PC-3 (cell line): ENCODE measurements at regions not wholly inside any gene's neighbourhood (a gene's known extent, or its start where the extent isn't known, plus 50 kb on each side); places are given as distances from the start of the nearest gene placed in this dataset.
"Not testable (repeated sequence)": the region's sequence is repeated elsewhere in the genome, so short reads cannot be mapped to it uniquely, and the experiment has no call there.

ENCODE experiments used
- ATAC-seq: fragments of 200-7000 bp; cut with Tn5 transposase; 2 replicates; pipeline ENCODE4 v1.9.1; 2020; ENCODE audit warnings: mild to moderate bottlenecking, moderate library complexity
- BruUV-seq: library from RNA; stranded (reverse); fragments of 400-500 nt; replicated peaks from 2 replicates; lab custom pipeline; 2021; lab: Mats Ljungman, UMichigan
- CTCF ChIA-PET: fragments of 300-600 bp; sonication (Branson Sonifier 250); formaldehyde crosslinking; loops from one replicate; lab custom pipeline; 2022; ENCODE audit warnings: antibody characterized with exemption; lab: Charles Lee
- POLR2A ChIA-PET: fragments of 300-600 bp; sonication (Branson Sonifier 250); formaldehyde crosslinking; loops from one replicate; lab custom pipeline; 2022; ENCODE audit warnings: antibody characterized with exemption; ENCODE audit not compliant: unreplicated experiment; lab: Charles Lee
- DNase-seq: peaks from one replicate; pipeline ENCODE4 v3.0.0-alpha.2; 2015
- H2AFZ ChIP-seq: fragments of 300-600 bp; sonication (generic); 2 replicates; pipeline ENCODE4 v1.6.0; 2016; ENCODE audit warnings: antibody characterized with exemption, low read length
- H3F3A ChIP-seq: fragments of 300-600 bp; sonication (generic); one replicate; pipeline ENCODE4 v1.6.0; 2017; ENCODE audit warnings: antibody characterized with exemption, low read length, control low read depth, mild to moderate bottlenecking; ENCODE audit not compliant: unreplicated experiment
- H3K27ac ChIP-seq: fragments of 300-600 bp; sonication (generic); 2 replicates; pipeline ENCODE4 v1.5.1; 2016; ENCODE audit warnings: mild to moderate bottlenecking, low read length
- H3K27me3 ChIP-seq: fragments of 300-600 bp; sonication (generic); 2 replicates; pipeline ENCODE4 v1.6.1; 2016; ENCODE audit warnings: low read length, mixed read lengths
- H3K36me3 ChIP-seq: fragments of 300-600 bp; sonication (generic); 2 replicates; pipeline ENCODE4 v1.6.1; 2016; ENCODE audit warnings: low read depth, mixed run types, low read length, mixed read lengths
- H3K4me1 ChIP-seq: fragments of 300-600 bp; sonication (generic); 2 replicates; pipeline ENCODE4 v1.5.1; 2016; ENCODE audit warnings: low read length; ENCODE audit not compliant: insufficient read depth
- H3K4me2 ChIP-seq: fragments of 300-600 bp; sonication (generic); 2 replicates; pipeline ENCODE4 v1.6.0; 2016; ENCODE audit warnings: low read length
- H3K4me3 ChIP-seq: fragments of 300-600 bp; sonication (generic); 2 replicates; pipeline ENCODE4 v1.5.1; 2016; ENCODE audit warnings: mild to moderate bottlenecking, low read length, mixed read lengths
- H3K79me2 ChIP-seq: fragments of 300-600 bp; sonication (generic); 2 replicates; pipeline ENCODE4 v1.6.1; 2017; ENCODE audit warnings: low read length, mixed read lengths
- H3K9ac ChIP-seq: fragments of 300-600 bp; sonication (generic); 2 replicates; pipeline ENCODE4 v1.6.0; 2016; ENCODE audit warnings: mild to moderate bottlenecking, low read length
- H3K9me2 ChIP-seq: fragments of 300-600 bp; sonication (generic); replicated peaks from 2 replicates; pipeline ENCODE4 v1.6.1; 2016; ENCODE audit warnings: mixed run types, low read length, mixed read lengths
- H3K9me3 ChIP-seq: fragments of 300-600 bp; sonication (generic); 2 replicates; pipeline ENCODE4 v1.6.1; 2016; ENCODE audit warnings: low read length, mixed read lengths
- H4K20me1 ChIP-seq: fragments of 300-600 bp; sonication (generic); 2 replicates; pipeline ENCODE4 v1.6.1; 2016; ENCODE audit warnings: low read length, mixed read lengths
- CTCF ChIP-seq: fragments of 300-600 bp; sonication (generic); conservative IDR thresholded peaks from 2 replicates; pipeline ENCODE4 v1.5.1; 2017; ENCODE audit warnings: antibody characterized with exemption, low read depth, mild to moderate bottlenecking, low read length
- EZH2 ChIP-seq: fragments of 300-600 bp; sonication (generic); IDR thresholded peaks from one replicate; pipeline ENCODE4 v1.6.1; 2017; ENCODE audit warnings: antibody characterized with exemption, mild to moderate bottlenecking, low read length; ENCODE audit not compliant: unreplicated experiment
- EZH2phosphoT487 ChIP-seq: fragments of 300-600 bp; sonication (generic); IDR thresholded peaks from 2 replicates; pipeline ENCODE4 v1.6.1; 2018; ENCODE audit warnings: mild to moderate bottlenecking, antibody characterized with exemption, low read length, borderline replicate concordance
- intact Hi-C: fragments of 100-400 bp; cut with micrococcal nuclease; formaldehyde crosslinking; loops from 2 replicates; pipeline ENCODE4 v1.9.0; 2023

- DNase-seq (no peak), ATAC-seq (no peak)
- Histone ChIP-seq H3K79me2 (no peaks in the 10 kb centered on the region), H2AFZ (no peak overlapping the region), H3K9me3 (no peaks in the 10 kb centered on the region), H3K9me2 (no peaks in the 10 kb centered on the region), H3K4me3 (no peak overlapping the region), H3F3A (no peaks in the 10 kb centered on the region), H3K27me3 (peaks cover 32% of the 10 kb centered on the region), H3K36me3 (no peaks in the 10 kb centered on the region), H3K4me2 (no peak overlapping the region), H3K27ac (no peak overlapping the region), H4K20me1 (no peaks in the 10 kb centered on the region), H3K4me1 (no peaks in the 10 kb centered on the region), H3K9ac (no peak overlapping the region)
- intact Hi-C loops = no loop called here
- ChIA-PET POLR2A (no interaction called here), CTCF (no interaction called here)
- TF ChIP-seq EZH2 = no peak
- TF ChIP-seq EZH2phosphoT487 = no peak
- TF ChIP-seq CTCF = no peak
- BruUV-seq = no TSS peak
These were observed 65.1 kb upstream of the SLC35C1 start for GRCh38 chr11:45739866-45740265.

DNA sequence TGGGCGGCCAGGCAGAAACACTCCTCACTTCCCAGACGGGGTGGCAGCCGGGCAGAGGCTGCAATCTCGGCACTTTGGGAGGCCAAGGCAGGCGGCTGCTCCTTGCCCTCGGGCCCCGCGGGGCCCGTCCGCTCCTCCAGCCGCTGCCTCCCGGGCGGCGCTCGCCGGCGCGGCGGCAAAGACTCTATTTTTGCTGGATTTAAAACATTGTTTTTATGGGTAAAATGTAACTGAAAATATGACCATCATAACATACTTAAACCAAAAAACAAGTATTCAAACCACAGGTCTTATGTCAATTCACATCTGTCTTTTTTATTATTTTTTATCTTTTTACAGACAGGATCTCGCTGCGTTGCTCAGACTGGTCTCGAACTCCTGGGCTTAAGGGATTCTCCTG lies 65.9 kb upstream of the SLC35C1 start:
- H3F3A ChIP-seq, ATAC-seq, H3K36me3 ChIP-seq, CTCF ChIA-PET, H2AFZ ChIP-seq, POLR2A ChIA-PET, H3K9ac ChIP-seq, H3K4me3 ChIP-seq, H3K27ac ChIP-seq, H3K4me1 ChIP-seq, H3K9me2 ChIP-seq, DNase-seq, H3K9me3 ChIP-seq, intact Hi-C loops, H3K79me2 ChIP-seq, H3K4me2 ChIP-seq, H4K20me1 ChIP-seq, BruUV-seq: not testable (repeated sequence)
- H3K27me3 ChIP-seq = peaks cover 36% of the 10 kb centered on the region

- DNase-seq, intact Hi-C loops, H3K36me3 ChIP-seq, H3K79me2 ChIP-seq, H3K9me3 ChIP-seq, H3K9me2 ChIP-seq, H2AFZ ChIP-seq, H3K9ac ChIP-seq, ATAC-seq, H3K4me3 ChIP-seq, H3K4me2 ChIP-seq, POLR2A ChIA-PET, H3K27ac ChIP-seq, H4K20me1 ChIP-seq, BruUV-seq, CTCF ChIA-PET, H3F3A ChIP-seq, H3K4me1 ChIP-seq: not testable (repeated sequence)
- H3K27me3 ChIP-seq = peaks cover 30% of the 10 kb centered on the region
These were observed 66.8 kb upstream of the SLC35C1 start for GRCh38 chr11:45738194-45738593.

- Histone ChIP-seq H3K36me3 (no peaks in the 10 kb centered on the region), H3K9me2 (no peaks in the 10 kb centered on the region), H3K27ac (no peak overlapping the region), H3K4me2 (no peak overlapping the region), H3F3A (no peaks in the 10 kb centered on the region), H3K4me1 (no peaks in the 10 kb centered on the region), H3K4me3 (no peak overlapping the region), H4K20me1 (no peaks in the 10 kb centered on the region), H3K79me2 (no peaks in the 10 kb centered on the region), H3K9me3 (no peaks in the 10 kb centered on the region), H3K9ac (no peak overlapping the region), H2AFZ (no peak overlapping the region), H3K27me3 (peaks cover 20% of the 10 kb centered on the region)
- CTCF ChIA-PET = no interaction called here
- no peak for TF ChIP-seq CTCF
- TF ChIP-seq EZH2phosphoT487 = no peak
- no peak for TF ChIP-seq EZH2
- intact Hi-C loops = no loop called here
- ATAC-seq (no peak), DNase-seq (no peak)
- BruUV-seq = no TSS peak
- POLR2A ChIA-PET = no interaction called here
These were observed 67.9 kb upstream of the SLC35C1 start for GRCh38 chr11:45737056-45737455.
